Activated CD8-positive, alpha-beta memory T cell treated with anti-CD3 and anti-CD28 coated beads, Interleukin-2, amount 50 U/mL, for 24 hours (primary cell): ENCODE measurements at regions not wholly inside any gene's neighbourhood (a gene's known extent, or its start where the extent isn't known, plus 50 kb on each side); places are given as distances from the start of the nearest gene placed in this dataset.
"Not testable (repeated sequence)": the region's sequence is repeated elsewhere in the genome, so short reads cannot be mapped to it uniquely, and the experiment has no call there.

Source experiments
- DNase-seq: peaks from one replicate; pipeline ENCODE4 v3.0.0-alpha.2; 2020; ENCODE audit errors: extremely low read depth

- no peak for DNase-seq
Observed at GRCh38 chr12:45490232-45490881, 239.1 kb upstream of the ARID2 start.

DNA sequence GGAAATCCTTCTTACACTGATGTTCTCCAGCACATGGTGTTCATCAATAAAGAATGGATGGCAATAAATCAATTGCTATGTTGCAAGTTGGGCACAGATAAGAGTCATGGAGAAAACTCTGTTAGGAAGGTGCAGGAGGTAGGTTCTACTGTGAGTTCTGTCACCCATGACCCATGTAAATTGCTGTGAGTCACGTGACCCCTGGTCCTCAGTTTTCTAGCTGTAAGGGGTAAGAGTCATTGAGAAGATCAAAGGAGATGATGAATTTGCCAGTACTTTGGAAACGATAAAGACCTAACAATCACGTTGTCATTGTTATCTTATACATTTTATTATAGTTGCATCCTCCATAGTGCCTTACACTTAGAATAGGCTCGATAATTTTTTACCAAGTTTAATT lies 235.2 kb upstream of the ARID2 start:
- DNase-seq: no peak

DNA sequence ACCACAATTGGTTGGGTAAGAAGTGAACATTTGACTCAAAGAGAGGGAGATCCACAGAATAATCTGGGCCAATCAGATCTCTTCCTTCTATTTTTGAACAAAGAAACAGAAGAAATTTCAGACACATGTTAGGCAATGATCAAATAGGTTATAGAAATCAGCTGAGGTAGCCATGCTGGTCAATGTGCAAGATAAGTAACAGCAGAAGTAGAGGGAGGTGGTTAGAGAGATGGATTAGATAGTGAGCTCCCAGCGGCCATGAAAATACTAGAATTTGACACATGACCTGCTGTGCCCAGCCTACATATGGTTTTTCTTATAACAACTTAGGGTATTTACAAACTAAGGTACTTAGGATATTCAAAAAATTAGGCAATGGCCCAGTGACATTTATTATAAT lies 230.9 kb upstream of the ARID2 start:
- DNase-seq: no peak

- DNase-seq: no peak
Observed at GRCh38 chr12:45502481-45503128, 226.9 kb upstream of the ARID2 start.

DNA sequence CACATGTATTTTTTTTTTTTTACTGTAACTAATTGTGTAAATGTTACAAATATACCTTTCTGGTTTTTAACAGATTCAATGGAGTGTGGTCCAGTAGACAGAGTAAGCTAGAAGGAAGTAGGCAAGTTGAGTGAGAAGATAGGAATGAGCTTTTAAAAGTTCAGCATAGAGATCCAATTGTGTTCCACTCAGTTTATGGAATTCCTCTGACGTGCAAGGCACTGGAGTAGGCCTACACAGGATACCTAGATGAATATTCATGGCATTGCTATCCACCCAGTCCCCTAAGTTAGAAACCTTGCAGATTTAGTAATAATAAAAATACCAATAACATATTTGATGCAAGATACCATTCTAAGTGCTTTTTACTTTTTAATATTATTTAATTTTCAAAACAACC lies 225.6 kb upstream of the ARID2 start:
- DNase-seq: no peak

GRCh38 chr12:45504316-45505010 lies 225.0 kb upstream of the ARID2 start:
- DNase-seq: no peak

DNA sequence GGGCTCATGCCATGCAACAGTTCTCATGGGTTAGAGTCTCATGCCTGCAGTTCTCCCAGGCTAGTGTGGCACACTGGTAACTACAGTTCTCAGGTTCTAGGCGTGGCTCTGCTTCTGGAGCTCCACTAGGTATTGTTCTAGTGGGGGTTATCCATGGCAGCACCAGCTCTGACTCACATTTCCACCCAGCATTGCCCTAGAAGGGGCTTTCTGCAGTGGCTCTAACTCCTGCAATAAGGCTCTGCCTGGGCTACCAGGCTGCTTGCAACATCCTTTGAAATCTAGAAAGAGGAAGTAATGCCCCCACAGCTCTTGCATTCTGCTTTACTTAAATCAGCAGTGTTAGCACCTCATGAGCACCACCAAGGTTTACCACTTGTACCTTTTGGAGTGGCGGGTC lies 220.3 kb upstream of the ARID2 start:
- DNase-seq: no peak

GRCh38 chr12:45509621-45510020 lies 219.9 kb upstream of the ARID2 start:
- DNase-seq: no peak

- no peak for DNase-seq
Observed at GRCh38 chr12:45517381-45517780, 212.1 kb upstream of the ARID2 start.

DNA sequence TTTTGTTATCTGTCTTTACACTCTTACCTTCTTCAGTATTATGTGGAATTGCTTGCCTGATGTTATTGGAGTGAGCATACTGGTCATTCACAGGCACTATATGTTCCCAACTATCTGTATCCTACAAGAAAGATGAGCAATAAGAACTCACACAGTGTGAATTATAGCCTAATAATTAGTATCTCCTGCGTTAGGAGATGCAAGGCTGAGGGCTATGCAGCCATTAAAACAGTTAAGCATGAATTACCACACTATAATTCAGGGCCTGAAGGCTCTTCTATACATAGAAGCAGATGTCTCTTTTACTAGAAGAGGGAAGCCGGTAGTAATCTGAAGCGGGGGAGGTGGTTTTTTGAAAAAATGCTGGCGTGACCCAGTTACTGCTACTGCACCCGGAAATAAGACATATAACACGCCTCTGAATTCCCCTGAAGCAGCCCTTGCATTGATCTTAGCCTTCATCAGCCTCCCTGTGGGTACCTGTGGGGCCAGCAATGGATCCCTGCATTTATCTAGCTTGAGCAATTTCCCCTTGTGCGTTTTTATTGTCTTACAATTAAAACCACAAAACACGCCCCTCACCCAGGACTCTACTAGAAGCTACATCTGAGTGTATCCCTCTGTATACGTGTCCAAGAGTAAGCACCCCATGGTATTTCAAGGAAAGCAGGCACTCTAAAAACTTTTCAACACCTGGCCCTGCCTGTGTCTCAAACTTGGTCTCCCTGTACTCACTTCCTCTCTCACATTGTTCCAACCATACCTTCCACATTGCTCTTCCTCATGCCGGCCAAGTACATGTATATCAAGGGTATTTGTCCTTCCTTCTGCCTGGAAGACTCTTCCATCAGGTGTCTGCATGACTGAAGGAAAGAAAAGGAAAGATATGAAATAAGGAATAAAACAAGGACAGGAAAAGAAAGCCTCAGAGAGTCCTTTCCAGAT lies 210.9 kb upstream of the ARID2 start:
- DNase-seq: no peak

GRCh38 chr12:45522227-45522626 lies 207.3 kb upstream of the ARID2 start:
- DNase-seq: no peak

DNA sequence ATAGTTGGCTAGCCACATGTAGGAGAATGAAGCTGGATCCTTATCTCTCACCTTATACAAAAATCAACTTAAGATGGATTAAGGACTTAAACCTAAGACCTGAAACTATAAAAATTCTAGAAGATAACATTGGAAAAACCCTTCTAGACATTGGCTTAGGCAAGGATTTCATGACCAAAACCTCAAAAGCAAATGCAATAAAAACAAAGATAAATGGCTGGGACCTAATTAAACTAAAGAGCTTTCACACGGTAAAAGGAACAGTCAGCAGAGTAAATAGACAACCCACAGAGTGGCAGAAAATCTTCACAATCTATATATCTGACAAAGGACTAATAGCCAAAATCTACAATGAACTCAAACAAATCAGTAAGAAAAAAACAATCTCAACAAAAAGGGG lies 202.7 kb upstream of the ARID2 start:
- DNase-seq: not testable (repeated sequence)

DNA sequence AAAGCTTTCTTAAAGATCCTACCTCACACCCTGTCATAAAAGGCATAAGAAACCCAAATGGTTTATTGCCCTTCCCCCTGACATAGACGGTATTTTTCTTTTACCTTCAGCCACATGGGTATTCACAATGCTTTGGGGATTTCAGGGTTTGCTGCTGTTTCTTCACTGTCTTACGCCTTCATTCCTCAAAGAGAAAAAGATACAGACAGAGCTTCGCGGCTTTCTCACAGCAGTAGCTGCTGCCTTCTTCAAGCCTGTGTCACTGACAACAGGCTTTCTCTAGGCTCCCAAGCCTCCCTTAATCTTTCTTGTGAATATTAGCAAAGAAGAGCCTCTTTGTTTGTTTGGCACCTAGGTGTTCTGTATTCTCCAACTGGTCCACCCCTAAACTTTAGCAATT lies 197.4 kb upstream of the ARID2 start:
- no peak for DNase-seq

DNA sequence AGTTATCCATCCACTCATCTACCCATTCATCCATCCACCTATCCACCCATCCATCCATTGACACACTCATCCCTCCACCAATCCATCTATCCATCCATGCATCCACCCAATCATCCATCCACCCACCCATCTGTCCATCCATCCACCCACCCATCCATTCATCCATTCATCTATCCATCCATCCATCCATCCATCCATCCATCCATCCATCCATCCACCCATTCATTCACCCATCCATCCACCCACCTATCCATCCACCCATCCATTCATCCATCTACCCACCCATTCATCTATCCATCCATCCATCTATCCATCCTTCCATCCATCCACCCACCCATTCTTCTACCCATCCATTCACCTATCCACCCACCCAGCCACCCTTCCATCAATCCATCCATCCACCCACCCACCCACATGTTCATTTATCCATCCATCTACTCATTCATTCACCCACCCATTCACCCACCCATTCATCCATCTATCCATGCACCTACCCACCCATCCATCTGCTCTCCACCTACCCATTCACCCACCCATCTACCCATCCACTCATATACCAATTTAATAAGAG lies 193.8 kb upstream of the ARID2 start:
- DNase-seq: no peak

GRCh38 chr12:45536284-45536683 lies 193.2 kb upstream of the ARID2 start:
- DNase-seq: no peak

DNA sequence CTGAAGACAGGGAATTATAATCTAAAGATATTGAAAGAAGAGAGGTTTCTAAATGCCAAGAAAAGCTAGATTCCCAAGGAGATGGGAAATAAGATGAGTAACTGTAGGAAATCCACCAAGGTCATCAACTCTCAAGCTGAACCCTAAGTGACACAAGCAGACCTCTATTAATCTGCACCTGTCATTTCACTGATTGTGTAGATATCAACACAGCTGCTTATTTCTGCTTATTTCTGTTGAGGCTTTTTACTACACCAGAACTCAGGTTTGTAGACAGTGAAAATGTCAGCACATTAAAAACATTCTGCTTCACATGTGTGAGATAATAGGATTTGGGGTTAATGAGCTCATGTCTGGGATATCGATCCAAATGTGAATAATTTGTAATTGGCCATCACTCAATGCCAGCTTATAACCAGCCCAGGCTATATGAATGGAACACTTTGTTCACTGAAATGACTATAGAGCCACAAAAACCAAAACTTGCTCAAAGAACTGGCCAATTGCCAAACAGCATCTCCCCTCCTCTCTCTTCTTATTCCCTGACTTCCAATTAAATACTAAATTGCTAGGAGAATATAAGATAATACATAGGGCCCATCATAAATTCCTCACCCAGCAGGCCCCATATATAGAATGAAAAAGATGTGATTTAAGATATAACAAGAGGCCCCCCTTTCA lies 188.7 kb upstream of the ARID2 start:
- DNase-seq: no peak

- DNase-seq: peak; percentile 21
Observed at GRCh38 chr12:45543887-45544286, 185.6 kb upstream of the ARID2 start.

DNA sequence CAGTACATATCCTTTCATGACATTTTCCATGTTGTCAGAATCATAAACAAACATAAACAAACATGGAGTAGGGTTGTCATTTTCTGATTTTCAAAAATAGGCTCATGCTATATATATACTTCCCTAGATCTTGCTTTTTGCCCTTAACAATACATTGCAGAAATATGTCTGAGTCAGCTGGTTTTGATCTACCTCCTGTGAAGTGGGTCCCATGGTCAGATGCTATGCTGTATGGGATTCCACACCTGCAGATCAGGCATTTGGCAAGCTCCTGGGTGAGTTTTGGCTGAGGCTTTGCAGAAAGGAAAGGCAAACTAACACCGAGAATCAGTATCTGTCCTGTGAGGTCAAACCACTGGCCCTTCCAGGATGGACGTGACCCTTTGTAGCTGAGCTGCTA lies 183.0 kb upstream of the ARID2 start:
- DNase-seq: no peak

GRCh38 chr12:45547132-45547531 lies 182.4 kb upstream of the ARID2 start:
- no peak for DNase-seq

GRCh38 chr12:45547822-45548221 lies 181.7 kb upstream of the ARID2 start:
- DNase-seq: no peak

GRCh38 chr12:45548426-45548825 lies 181.1 kb upstream of the ARID2 start:
- no peak for DNase-seq
